Panc1 (cell line): ENCODE measurements at regions not wholly inside any gene's neighbourhood (a gene's known extent, or its start where the extent isn't known, plus 50 kb on each side); places are given as distances from the start of the nearest gene placed in this dataset.

ENCODE experiments used
- REST ChIP-seq, 2 experiments: IDR thresholded peaks; 2 replicates each; pipeline ENCODE4 v1.6.1; 2011 to 2012; ENCODE audit warnings: low read depth in 2 of 2, control low read depth in 1 of 2, low read length in 1 of 2, mild to moderate bottlenecking in 1 of 2, moderate library complexity in 1 of 2; ENCODE audit not compliant: insufficient read depth in 1 of 2
- TF ChIP-seq, protein P1 (sequence below): fragments of 450-650 bp; IDR thresholded peaks from 2 replicates; pipeline ENCODE4 v1.5.1; 2017; ENCODE audit warnings: mild to moderate bottlenecking

GRCh38 chr21:14751011-14751410, 204.9 kb upstream of the SAMSN1 start:
- TF ChIP-seq, protein P1, sequence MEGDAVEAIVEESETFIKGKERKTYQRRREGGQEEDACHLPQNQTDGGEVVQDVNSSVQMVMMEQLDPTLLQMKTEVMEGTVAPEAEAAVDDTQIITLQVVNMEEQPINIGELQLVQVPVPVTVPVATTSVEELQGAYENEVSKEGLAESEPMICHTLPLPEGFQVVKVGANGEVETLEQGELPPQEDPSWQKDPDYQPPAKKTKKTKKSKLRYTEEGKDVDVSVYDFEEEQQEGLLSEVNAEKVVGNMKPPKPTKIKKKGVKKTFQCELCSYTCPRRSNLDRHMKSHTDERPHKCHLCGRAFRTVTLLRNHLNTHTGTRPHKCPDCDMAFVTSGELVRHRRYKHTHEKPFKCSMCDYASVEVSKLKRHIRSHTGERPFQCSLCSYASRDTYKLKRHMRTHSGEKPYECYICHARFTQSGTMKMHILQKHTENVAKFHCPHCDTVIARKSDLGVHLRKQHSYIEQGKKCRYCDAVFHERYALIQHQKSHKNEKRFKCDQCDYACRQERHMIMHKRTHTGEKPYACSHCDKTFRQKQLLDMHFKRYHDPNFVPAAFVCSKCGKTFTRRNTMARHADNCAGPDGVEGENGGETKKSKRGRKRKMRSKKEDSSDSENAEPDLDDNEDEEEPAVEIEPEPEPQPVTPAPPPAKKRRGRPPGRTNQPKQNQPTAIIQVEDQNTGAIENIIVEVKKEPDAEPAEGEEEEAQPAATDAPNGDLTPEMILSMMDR, result no peak
- TF ChIP-seq REST (IDR thresholded peaks at IDR 0.05; ENCODE audit: insufficient read depth in 1 of 2, low read depth in 2 of 2, low read length in 1 of 2), result no peak
